GM12878 (cell line): ENCODE measurements at regions not wholly inside any gene's neighbourhood (a gene's known extent, or its start where the extent isn't known, plus 50 kb on each side); places are given as distances from the start of the nearest gene placed in this dataset.

Experiments used
- ATAC-seq: fragments of 200-7000 bp; cut with Tn5 transposase; 3 replicates; pipeline ENCODE4 v1.9.1; 2020; ENCODE audit warnings: mild to moderate bottlenecking, moderate library complexity
- BruUV-seq: library from RNA; stranded (reverse); fragments of 400-500 nt; replicated peaks from 2 replicates; lab custom pipeline; 2021; lab: Mats Ljungman, UMichigan
- CTCF ChIA-PET: fragments of 300-600 bp; sonication (Branson Sonifier 250); formaldehyde crosslinking; extraction: SDS; loops from one replicate; lab custom pipeline; 2021; ENCODE audit warnings: inconsistent platforms; lab: Yijun Ruan, JAX
- POLR2A ChIA-PET: fragments of 350-600 bp; formaldehyde crosslinking; extraction: SDS; loops from one replicate; lab custom pipeline; 2021; ENCODE audit warnings: inconsistent platforms; lab: Charles Lee
- RAD21 ChIA-PET: fragments of 300-600 bp; sonication (Branson Sonifier 250); formaldehyde crosslinking; loops from one replicate; lab custom pipeline; 2023; ENCODE audit warnings: antibody characterized with exemption; ENCODE audit not compliant: unreplicated experiment; lab: Charles Lee
- SMC1A ChIA-PET: fragments of 300-600 bp; sonication (Branson Sonifier 250); formaldehyde crosslinking; loops from one replicate; lab custom pipeline; 2023; ENCODE audit not compliant: unreplicated experiment, uncharacterized antibody; lab: Charles Lee
- DNase-seq: peaks from one replicate; pipeline ENCODE4 v3.0.0-alpha.2; 2011; ENCODE audit warnings: low read depth, low spot score
- FAIRE-seq: peaks from 3 replicates; lab custom pipeline; 2011; peaks lifted over from hg19 to GRCh38; lab: Jason Lieb, UNC
- H2AFZ ChIP-seq: 2 replicates; pipeline ENCODE4 v1.6.0; 2011; ENCODE audit warnings: low read depth, low read length, control low read depth; ENCODE audit not compliant: control insufficient read depth
- H3K27ac ChIP-seq: 2 replicates; pipeline ENCODE4 v1.5.1; 2011; ENCODE audit warnings: control low read depth; ENCODE audit not compliant: control insufficient read depth, insufficient read depth
- H3K27me3 ChIP-seq, 2 experiments: replicated peaks in 1 of 2; 2 replicates each; pipeline versions ENCODE4 v1.6.0 to v1.6.1; 2011; ENCODE audit warnings: low read length in 1 of 2; ENCODE audit not compliant: control insufficient read depth in 2 of 2, insufficient read depth in 2 of 2
- H3K36me3 ChIP-seq, 2 experiments: 2 replicates each; pipeline ENCODE4 v1.5.1; 2011; ENCODE audit warnings: low read length in 1 of 2; ENCODE audit not compliant: control insufficient read depth in 2 of 2, insufficient read depth in 2 of 2
- H3K4me1 ChIP-seq: 2 replicates; pipeline ENCODE4 v1.6.1; 2011; ENCODE audit warnings: mild to moderate bottlenecking, low read length, moderate library complexity, mixed read lengths; ENCODE audit not compliant: control insufficient read depth, insufficient read depth
- H3K4me2 ChIP-seq: 2 replicates; pipeline ENCODE4 v1.6.0; 2011; ENCODE audit warnings: control low read depth; ENCODE audit not compliant: control insufficient read depth, insufficient read depth
- H3K4me3 ChIP-seq: fragments of 200-600 bp; sonication (generic); 2 replicates; pipeline ENCODE4 v1.5.1; 2016
- H3K79me2 ChIP-seq: 2 replicates; pipeline ENCODE4 v1.6.0; 2011; ENCODE audit warnings: low read length; ENCODE audit not compliant: control insufficient read depth, insufficient read depth
- H3K9ac ChIP-seq: 2 replicates; pipeline ENCODE4 v1.8.0; 2011; ENCODE audit warnings: low read length, control low read depth, mixed read lengths; ENCODE audit not compliant: control insufficient read depth, insufficient read depth
- H3K9me3 ChIP-seq: replicated peaks from 3 replicates; pipeline ENCODE4 v1.5.1; 2011; ENCODE audit warnings: mild to moderate bottlenecking, low read length; ENCODE audit not compliant: control insufficient read depth, insufficient read depth
- H4K20me1 ChIP-seq: 2 replicates; pipeline ENCODE4 v1.6.0; 2011; ENCODE audit not compliant: control insufficient read depth, insufficient read depth
- HDAC6 ChIP-seq: fragments of 200-600 bp; sonication (generic); IDR thresholded peaks from one replicate; pipeline ENCODE4 v1.8.0; 2017; ENCODE audit warnings: antibody characterized with exemption; ENCODE audit not compliant: unreplicated experiment
- MEF2A ChIP-seq: IDR thresholded peaks from 2 replicates; pipeline ENCODE4 v1.6.1; 2011; ENCODE audit warnings: low read depth, mild to moderate bottlenecking, low read length, moderate library complexity; ENCODE audit not compliant: insufficient read depth
- NR2C2 ChIP-seq: IDR thresholded peaks from 2 replicates; pipeline ENCODE4 v1.6.1; 2011; ENCODE audit warnings: borderline replicate concordance, low read depth; ENCODE audit not compliant: control insufficient read depth, insufficient read length
- PAX5 ChIP-seq: IDR thresholded peaks from 2 replicates; pipeline ENCODE4 v1.6.1; 2011; ENCODE audit warnings: low read depth, low read length, borderline replicate concordance
- SKIL ChIP-seq: fragments of 450-650 bp; IDR thresholded peaks from 2 replicates; pipeline ENCODE4 v1.6.1; 2017; ENCODE audit warnings: mild to moderate bottlenecking, low read depth, inconsistent platforms; ENCODE audit not compliant: poor library complexity, severe bottlenecking
- WGBS: methylation state at CpG from one replicate; pipeline ENCODE4 v1.1.6; 2016; ENCODE audit warnings: low lambda C conversion rate; ENCODE audit not compliant: insufficient replicate concordance, insufficient coverage; ENCODE audit errors: missing lambda C conversion rate; 5-methylcytosine and 5-hydroxymethylcytosine counted together
- in situ Hi-C: fragments of 300-500 bp; cut with MboI; formaldehyde crosslinking; loops from 9 replicates; pipeline ENCODE4 v1.14.3; 2018; ENCODE audit warnings: mixed read lengths
- intact Hi-C: fragments of 100-400 bp; cut with micrococcal nuclease; formaldehyde crosslinking; loops from one replicate; pipeline ENCODE4 v1.14.2; 2022; ENCODE audit not compliant: unreplicated experiment

DNA sequence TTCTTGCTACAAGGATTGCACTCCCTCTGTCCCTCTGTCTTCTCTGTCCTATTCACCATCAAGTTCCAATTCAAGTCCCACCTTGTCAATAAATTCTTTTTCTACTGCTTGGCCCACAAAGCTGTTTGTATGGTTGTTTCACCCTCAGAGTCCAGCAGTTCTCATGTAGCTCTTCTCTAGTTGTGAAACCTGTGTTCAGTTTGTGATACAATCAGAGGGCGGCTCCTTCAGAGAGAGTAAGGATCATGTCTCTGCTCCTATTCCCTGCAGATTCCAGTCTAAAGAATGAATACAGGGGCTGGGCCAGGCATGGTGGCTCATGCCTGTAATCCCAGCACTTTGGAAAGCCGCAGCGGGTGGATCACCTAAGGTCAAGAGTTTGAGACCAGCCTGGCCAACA, 126.6 kb upstream of the BET1 start:
- ATAC-seq (no peak), DNase-seq (no peak)
- Histone ChIP-seq H3K27ac (no peak overlapping the region), H3K36me3 (no peaks in the 10 kb centered on the region), H3K9ac (no peak overlapping the region), H3K79me2 (no peaks in the 10 kb centered on the region), H3K4me3 (no peak overlapping the region), H3K4me1 (no peaks in the 10 kb centered on the region), H3K4me2 (no peak overlapping the region), H2AFZ (no peak overlapping the region)
- ChIA-PET CTCF (no interaction called here), SMC1A (interaction anchor here (0.6 to 4.9 kb wide), 7 partner anchors 12 to 124 kb away, joined by 3 to 39 read pairs (median 3); no protein-coding TSS in a partner anchor)
- BruUV-seq, result no TSS peak
- intact Hi-C loops, result loop anchor here (10.0 kb wide), 1 partner anchor 264 kb away; the partner anchor contains the start of gene COL1A2
- no peak for TF ChIP-seq MEF2A
- no peak for TF ChIP-seq PAX5
- TF ChIP-seq NR2C2, result no peak
- TF ChIP-seq SKIL, result no peak
- no peak for TF ChIP-seq HDAC6
- TF ChIP-seq, all 136 proteins: peak for 0
- ChIA-PET RAD21 (interaction anchor here (1.3 kb wide), 1 partner anchor 43 kb away, joined by 4 read pairs; no protein-coding TSS in a partner anchor), POLR2A (interaction anchor here (1.1 kb wide), 2 partner anchors 11 to 39 kb away, joined by 3 read pairs; no protein-coding TSS in a partner anchor)
- Histone ChIP-seq H3K9me3 (no peaks in the 10 kb centered on the region), H3K27me3 (no peaks in the 10 kb centered on the region), H4K20me1 (no peaks in the 10 kb centered on the region)
- WGBS, result 94% methylated on average over 3 of the region's 3 CpGs
- no peak for FAIRE-seq
- in situ Hi-C loops, result no loop called here
